ENCODE measurements at regions not wholly inside any gene's neighbourhood (a gene's known extent, or its start where the extent isn't known, plus 50 kb on each side); places are given as distances from the start of the nearest gene placed in this dataset.

- no peak for TF ChIP-seq CTCF (IDR thresholded peaks at IDR 0.05; ENCODE audit: insufficient read depth, low read depth, low read length)
- TF ChIP-seq EZH2 (IDR thresholded peaks at IDR 0.05; ENCODE audit: insufficient read depth, low read length), result no peak
These were observed 714.1 kb downstream of the STIM2 start for GRCh38 chr4:27574743-27575142.

All from astrocyte (in vitro differentiated cells and primary cell).